MCF 10A (cell line): ENCODE measurements at regions not wholly inside any gene's neighbourhood (a gene's known extent, or its start where the extent isn't known, plus 50 kb on each side); places are given as distances from the start of the nearest gene placed in this dataset.

ENCODE experiments used
- BruUV-seq: library from RNA; stranded (reverse); fragments of 400-500 nt; replicated peaks from 2 replicates; lab custom pipeline; 2021; lab: Mats Ljungman, UMichigan
- CTCF ChIA-PET: fragments of 300-600 bp; sonication (Branson Sonifier 250); formaldehyde crosslinking; extraction: SDS; loops from one replicate; lab custom pipeline; 2021; ENCODE audit warnings: antibody characterized with exemption, inconsistent platforms; lab: Yijun Ruan, JAX
- POLR2A ChIA-PET: fragments of 300-600, 350-650 bp; sonication (Branson Sonifier 250); formaldehyde crosslinking; extraction: SDS; loops from one replicate; lab custom pipeline; 2020; ENCODE audit warnings: antibody characterized with exemption, inconsistent platforms; lab: Yijun Ruan, JAX
- DNase-seq: peaks from one replicate; pipeline ENCODE4 v3.0.0-alpha.2; 2018; ENCODE audit not compliant: unreplicated experiment
- H3K27ac Mint-ChIP-seq: one replicate; pipeline ENCODE4 v1.8.0; 2022; ENCODE audit warnings: mild to moderate bottlenecking, low read depth, mixed read lengths; ENCODE audit not compliant: unreplicated experiment
- H3K27me3 Mint-ChIP-seq: one replicate; pipeline ENCODE4 v1.8.0; 2022; ENCODE audit warnings: mixed read lengths; ENCODE audit not compliant: insufficient read depth, unreplicated experiment
- H3K36me3 Mint-ChIP-seq: one replicate; pipeline ENCODE4 v1.8.0; 2022; ENCODE audit warnings: mild to moderate bottlenecking, moderate library complexity, mixed read lengths; ENCODE audit not compliant: insufficient read depth, unreplicated experiment
- H3K4me1 Mint-ChIP-seq: one replicate; pipeline ENCODE4 v1.8.0; 2022; ENCODE audit warnings: mixed read lengths; ENCODE audit not compliant: insufficient read depth, unreplicated experiment
- H3K4me3 Mint-ChIP-seq: one replicate; pipeline ENCODE4 v1.8.0; 2022; ENCODE audit warnings: mild to moderate bottlenecking, moderate library complexity, mixed read lengths; ENCODE audit not compliant: unreplicated experiment
- H3K9me3 Mint-ChIP-seq: one replicate; pipeline ENCODE4 v1.8.0; 2022; ENCODE audit warnings: mixed read lengths; ENCODE audit not compliant: unreplicated experiment
- CTCF ChIP-seq: fragments of 200-600 bp; IDR thresholded peaks from one replicate; pipeline ENCODE4 v1.8.0; 2022; ENCODE audit warnings: antibody characterized with exemption, mild to moderate bottlenecking; ENCODE audit not compliant: unreplicated experiment
- intact Hi-C: fragments of 100-400 bp; cut with micrococcal nuclease; formaldehyde crosslinking; loops from 2 replicates; pipeline ENCODE4 v1.14.1; 2022

GRCh38 chr7:106456329-106456728, 171.5 kb upstream of the NAMPT start:
- CTCF ChIA-PET, result interaction anchor here (1.0 to 1.9 kb wide), 3 partner anchors 8 to 279 kb away, joined by 3 to 5 read pairs (median 4); no protein-coding TSS in a partner anchor
- no peak for TF ChIP-seq CTCF
- no peak for DNase-seq
- POLR2A ChIA-PET, result interaction anchor here (1.2 kb wide), 1 partner anchor 31 kb away, joined by 4 read pairs; no protein-coding TSS in a partner anchor
- intact Hi-C loops, result no loop called here
- Mint-ChIP-seq H3K4me1 (no peaks in the 10 kb centered on the region), H3K36me3 (no peaks in the 10 kb centered on the region), H3K4me3 (no peak overlapping the region), H3K27me3 (no peaks in the 10 kb centered on the region), H3K9me3 (no peaks in the 10 kb centered on the region), H3K27ac (no peak overlapping the region)
- no TSS peak for BruUV-seq

DNA sequence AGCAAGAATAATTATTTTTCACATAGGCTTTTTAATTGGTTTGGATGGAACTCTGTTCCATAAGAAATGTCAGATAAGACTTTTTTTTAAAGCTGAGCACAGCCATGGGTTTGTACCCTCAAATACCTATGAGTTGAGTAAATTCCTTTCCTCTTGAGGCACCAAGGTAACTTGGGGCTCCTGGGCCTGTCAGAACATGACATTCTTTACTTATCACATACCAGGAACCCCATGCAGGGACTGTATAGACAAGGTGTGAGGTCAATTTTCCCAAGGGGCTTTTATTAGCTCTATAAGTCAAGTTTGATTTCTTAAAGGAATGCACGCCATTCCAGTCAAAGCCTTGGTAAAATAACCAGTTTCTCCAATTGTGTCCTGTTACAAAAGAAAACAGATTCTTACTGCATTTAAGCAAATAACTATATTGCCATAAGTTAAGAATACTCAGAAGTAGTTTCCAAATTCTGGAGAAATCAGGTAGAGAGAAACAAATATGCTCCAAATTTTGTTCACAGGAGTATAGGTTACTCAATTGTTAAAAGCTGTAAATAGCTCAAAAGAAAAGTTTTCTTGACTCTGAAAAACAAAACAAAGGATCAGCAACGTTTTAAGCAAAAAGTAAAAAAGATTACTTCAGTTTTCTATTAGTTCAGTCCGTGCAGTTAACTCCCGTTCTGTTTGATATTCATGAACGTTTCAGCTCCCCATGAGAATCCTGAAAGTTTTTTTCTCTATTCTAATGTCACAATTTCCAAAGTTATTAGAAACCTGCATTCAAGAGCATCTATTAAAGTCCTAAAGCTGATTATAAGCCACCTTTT, 167.5 kb upstream of the NAMPT start:
- H3K4me3 Mint-ChIP-seq, result no peak overlapping the region
- no peaks in the 10 kb centered on the region for H3K27me3 Mint-ChIP-seq
- CTCF ChIA-PET, result interaction anchor here (1.7 kb wide), 1 partner anchor 276 kb away, joined by 8 read pairs; no protein-coding TSS in a partner anchor
- no peaks in the 10 kb centered on the region for H3K36me3 Mint-ChIP-seq
- intact Hi-C loops, result no loop called here
- no TSS peak for BruUV-seq
- H3K27ac Mint-ChIP-seq, result no peak overlapping the region
- no peak for TF ChIP-seq CTCF
- H3K4me1 Mint-ChIP-seq, result no peaks in the 10 kb centered on the region
- POLR2A ChIA-PET, result interaction anchor here (1.5 kb wide), 1 partner anchor 10 kb away, joined by 4 read pairs; no protein-coding TSS in a partner anchor
- no peak for DNase-seq
- no peaks in the 10 kb centered on the region for H3K9me3 Mint-ChIP-seq

DNA sequence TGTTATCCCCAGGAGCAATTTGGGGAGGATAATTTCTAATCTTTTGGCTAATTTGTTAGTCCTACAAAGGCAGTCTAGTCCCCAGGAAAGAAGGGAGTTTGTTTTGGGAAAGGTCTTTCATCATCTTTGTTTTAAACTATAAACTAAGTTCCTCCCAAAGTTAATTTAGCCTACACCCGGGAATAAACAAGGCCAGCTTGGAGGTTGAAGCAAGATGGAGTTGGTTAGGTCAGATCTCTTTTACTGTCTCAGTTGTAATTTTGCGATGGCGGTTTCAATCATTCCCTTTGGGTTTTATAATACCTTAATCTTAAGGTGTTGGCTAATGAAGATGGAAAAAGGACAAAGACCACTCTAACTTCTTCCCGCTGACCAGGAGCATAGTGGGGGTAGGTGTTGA, 166.4 kb upstream of the NAMPT start:
- ChIA-PET POLR2A (interaction anchor here (1.5 kb wide), 1 partner anchor 11 kb away, joined by 4 read pairs; no protein-coding TSS in a partner anchor), CTCF (no interaction called here)
- H3K27me3 Mint-ChIP-seq, result no peaks in the 10 kb centered on the region
- intact Hi-C loops, result no loop called here
- H3K4me3 Mint-ChIP-seq, result no peak overlapping the region
- TF ChIP-seq CTCF, result no peak
- no peak overlapping the region for H3K27ac Mint-ChIP-seq
- BruUV-seq, result no TSS peak
- H3K36me3 Mint-ChIP-seq, result no peaks in the 10 kb centered on the region
- H3K4me1 Mint-ChIP-seq, result no peaks in the 10 kb centered on the region
- DNase-seq, result no peak
- H3K9me3 Mint-ChIP-seq, result no peaks in the 10 kb centered on the region

- Mint-ChIP-seq H3K4me3 (no peak overlapping the region), H3K9me3 (no peaks in the 10 kb centered on the region), H3K27ac (no peak overlapping the region), H3K27me3 (no peaks in the 10 kb centered on the region), H3K36me3 (no peaks in the 10 kb centered on the region), H3K4me1 (no peaks in the 10 kb centered on the region)
- DNase-seq, result no peak
- BruUV-seq, result no TSS peak
- TF ChIP-seq CTCF, result no peak
- intact Hi-C loops, result no loop called here
- ChIA-PET POLR2A (no interaction called here), CTCF (interaction anchor here (0.7 kb wide), 1 partner anchor 264 kb away, joined by 3 read pairs; no protein-coding TSS in a partner anchor)
Observed at GRCh38 chr7:106450716-106451115, 165.9 kb upstream of the NAMPT start.
